ENCODE measurements at regions not wholly inside any gene's neighbourhood (a gene's known extent, or its start where the extent isn't known, plus 50 kb on each side); places are given as distances from the start of the nearest gene placed in this dataset.

DNA sequence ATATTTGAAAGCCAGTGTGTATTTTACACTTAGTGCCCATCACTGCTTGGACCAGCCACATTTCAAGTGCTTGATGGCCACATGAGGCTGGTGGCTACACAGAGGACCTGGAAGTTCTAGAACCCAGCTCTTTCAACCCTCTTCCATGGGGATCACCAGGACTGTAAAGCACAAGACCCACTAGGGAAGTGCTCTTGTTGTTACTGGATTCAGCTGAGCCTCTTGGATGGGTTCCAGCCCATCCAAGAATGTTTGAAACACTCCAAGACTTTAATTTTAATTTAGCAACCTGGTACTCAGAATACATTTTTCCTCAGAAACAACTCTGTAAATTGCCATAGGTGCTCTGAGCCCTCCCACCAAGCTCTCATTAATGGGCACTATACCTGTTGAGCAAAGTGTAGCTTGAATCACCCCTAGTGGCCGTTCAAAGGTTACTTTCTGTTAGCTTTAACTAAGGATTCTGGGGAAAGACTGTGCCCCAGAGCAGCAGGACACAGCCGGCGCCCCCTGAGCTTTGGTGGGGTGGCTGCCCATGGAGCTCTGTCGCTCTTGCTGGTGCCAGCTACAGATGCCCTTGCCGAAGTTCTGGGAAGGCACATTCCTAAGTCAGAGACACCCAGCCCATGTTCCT, 212.4 kb downstream of the HSD17B3 start:
- H3K36me3 ChIP-seq: no peaks in the 10 kb centered on the region
- WGBS, 2 donors: 82 to 87% methylated on average over 5 of the region's 5 CpGs

DNA sequence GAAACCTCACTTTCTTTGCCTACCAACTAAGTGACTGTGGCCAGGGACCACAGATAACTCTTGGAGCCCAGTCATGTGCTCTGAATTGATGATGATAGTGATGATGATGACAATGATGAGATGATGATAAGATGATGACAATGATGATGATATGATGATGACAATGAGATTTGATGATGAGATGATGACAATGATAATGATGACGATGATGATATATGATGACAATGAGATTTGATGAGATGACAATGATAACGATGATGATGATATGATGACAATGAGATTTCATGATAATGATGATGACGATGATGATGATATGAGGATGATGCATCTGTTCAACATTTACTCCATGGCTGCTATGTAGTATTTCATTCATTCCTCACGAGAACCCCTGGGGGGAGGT, 213.0 kb downstream of the ERCC6L2 start:
- DNase-seq (ENCODE audit: low spot score in 2 of 2): no peak
- no peak overlapping the region for H3K27ac ChIP-seq
- no peaks in the 10 kb centered on the region for H3K9me3 ChIP-seq
- H3K27me3 ChIP-seq: no peaks in the 10 kb centered on the region
- TF ChIP-seq EP300 (IDR thresholded peaks at IDR 0.05) (no peak), POLR2A (IDR thresholded peaks at IDR 0.05) (no peak)
- TF ChIP-seq, protein P1, sequence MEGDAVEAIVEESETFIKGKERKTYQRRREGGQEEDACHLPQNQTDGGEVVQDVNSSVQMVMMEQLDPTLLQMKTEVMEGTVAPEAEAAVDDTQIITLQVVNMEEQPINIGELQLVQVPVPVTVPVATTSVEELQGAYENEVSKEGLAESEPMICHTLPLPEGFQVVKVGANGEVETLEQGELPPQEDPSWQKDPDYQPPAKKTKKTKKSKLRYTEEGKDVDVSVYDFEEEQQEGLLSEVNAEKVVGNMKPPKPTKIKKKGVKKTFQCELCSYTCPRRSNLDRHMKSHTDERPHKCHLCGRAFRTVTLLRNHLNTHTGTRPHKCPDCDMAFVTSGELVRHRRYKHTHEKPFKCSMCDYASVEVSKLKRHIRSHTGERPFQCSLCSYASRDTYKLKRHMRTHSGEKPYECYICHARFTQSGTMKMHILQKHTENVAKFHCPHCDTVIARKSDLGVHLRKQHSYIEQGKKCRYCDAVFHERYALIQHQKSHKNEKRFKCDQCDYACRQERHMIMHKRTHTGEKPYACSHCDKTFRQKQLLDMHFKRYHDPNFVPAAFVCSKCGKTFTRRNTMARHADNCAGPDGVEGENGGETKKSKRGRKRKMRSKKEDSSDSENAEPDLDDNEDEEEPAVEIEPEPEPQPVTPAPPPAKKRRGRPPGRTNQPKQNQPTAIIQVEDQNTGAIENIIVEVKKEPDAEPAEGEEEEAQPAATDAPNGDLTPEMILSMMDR (IDR thresholded peaks at IDR 0.05): no peak
- no peaks in the 10 kb centered on the region for H3K4me1 ChIP-seq
- no peaks in the 10 kb centered on the region for H3K36me3 ChIP-seq
- H3K4me3 ChIP-seq: no peak overlapping the region
- 91 to 96% methylated on average over 4 of the region's 4 CpGs for WGBS, 2 donors

More for the DNA sequence above, 212.4 kb downstream of the HSD17B3 start:
- TF ChIP-seq, protein P1 (IDR thresholded peaks at IDR 0.05): no peak
- TF ChIP-seq POLR2A (IDR thresholded peaks at IDR 0.05) (no peak), EP300 (IDR thresholded peaks at IDR 0.05) (no peak)
- Histone ChIP-seq H3K4me1 (no peaks in the 10 kb centered on the region), H3K27me3 (no peaks in the 10 kb centered on the region), H3K9me3 (no peaks in the 10 kb centered on the region), H3K27ac (no peak overlapping the region), H3K4me3 (no peak overlapping the region)
- DNase-seq (ENCODE audit: low spot score in 2 of 2): no peak

DNA sequence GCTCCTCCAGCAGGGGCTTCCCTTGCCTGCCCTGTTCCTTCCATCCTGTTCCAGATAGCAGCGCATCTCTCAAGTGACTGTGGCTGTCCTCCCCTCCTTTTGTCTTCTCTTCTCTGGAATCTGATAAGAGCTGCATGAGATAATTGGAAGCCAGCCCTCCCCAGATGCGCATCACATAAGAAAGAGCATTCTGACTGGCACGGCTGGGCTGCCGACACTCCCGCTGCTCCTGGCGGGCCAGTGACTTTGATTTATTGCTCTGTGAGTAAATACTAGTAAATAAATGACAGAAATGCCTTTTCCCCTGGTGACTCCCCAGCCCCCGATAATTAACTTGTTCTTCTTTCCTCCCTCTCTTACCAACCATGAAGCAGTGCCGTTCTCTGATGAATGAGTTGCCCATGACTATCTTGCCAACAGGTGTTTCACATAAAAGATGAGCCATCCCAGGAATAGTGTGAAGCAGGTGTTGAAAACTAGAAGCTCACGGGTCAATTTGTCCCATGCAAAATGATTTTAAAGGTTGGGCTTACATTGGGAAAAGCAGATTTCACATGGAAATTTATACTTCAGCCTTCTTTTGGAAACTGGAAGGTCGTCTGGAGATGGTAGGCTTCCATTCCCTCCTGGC, 212.3 kb downstream of the ERCC6L2 start:
- Histone ChIP-seq H3K36me3 (no peaks in the 10 kb centered on the region), H3K9me3 (no peaks in the 10 kb centered on the region), H3K27ac (no peak overlapping the region), H3K4me3 (no peak overlapping the region), H3K4me1 (no peaks in the 10 kb centered on the region), H3K27me3 (no peaks in the 10 kb centered on the region)
- TF ChIP-seq EP300 (IDR thresholded peaks at IDR 0.05) (no peak), POLR2A (IDR thresholded peaks at IDR 0.05) (no peak)
- TF ChIP-seq, protein P1 (IDR thresholded peaks at IDR 0.05): no peak
- no peak for DNase-seq (ENCODE audit: low spot score in 2 of 2)
- 70 to 73% methylated on average over 10 of the region's 10 CpGs for WGBS, 2 donors

DNA sequence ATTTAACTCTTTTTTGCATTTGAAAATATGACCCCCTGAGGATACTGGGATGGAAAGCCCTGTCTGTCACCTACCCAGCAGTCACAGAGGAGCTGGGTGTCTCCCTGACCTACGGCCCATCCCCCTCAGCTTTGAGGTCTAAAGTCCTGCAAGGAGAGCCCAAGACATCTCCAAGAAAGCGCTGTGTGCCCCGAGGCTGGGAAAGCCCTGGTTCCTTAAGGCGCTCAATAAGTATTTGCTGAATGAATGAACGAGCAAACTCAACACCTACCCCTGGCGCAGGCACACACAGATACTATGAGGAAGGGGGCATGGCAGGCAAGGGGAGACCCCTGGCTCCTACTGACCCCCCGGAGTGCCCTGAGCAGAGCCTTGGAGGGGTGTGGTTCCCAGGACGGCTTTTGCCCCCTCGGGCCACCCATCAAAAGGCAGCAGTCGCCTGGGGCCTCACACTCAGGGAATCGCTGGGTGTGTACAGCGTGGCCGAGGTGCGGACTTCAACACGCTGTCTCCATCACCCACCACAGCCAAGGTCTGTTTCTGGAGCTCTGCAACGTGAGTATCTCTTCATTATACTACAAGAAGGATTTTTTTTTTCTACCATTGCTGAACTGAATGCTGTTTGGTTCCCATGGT, 211.6 kb downstream of the ERCC6L2 start:
- no peaks in the 10 kb centered on the region for H3K4me1 ChIP-seq
- TF ChIP-seq POLR2A (IDR thresholded peaks at IDR 0.05): no peak
- TF ChIP-seq, protein P1 (IDR thresholded peaks at IDR 0.05): no peak
- TF ChIP-seq EP300 (IDR thresholded peaks at IDR 0.05): no peak
- H3K9me3 ChIP-seq: no peaks in the 10 kb centered on the region
- H3K4me3 ChIP-seq: no peak overlapping the region
- DNase-seq (ENCODE audit: low spot score in 2 of 2): no peak
- no peaks in the 10 kb centered on the region for H3K27me3 ChIP-seq
- no peak overlapping the region for H3K27ac ChIP-seq
- 79 to 81% methylated on average over 12 to 15 of the region's 16 CpGs for WGBS, 2 donors
- no peaks in the 10 kb centered on the region for H3K36me3 ChIP-seq

DNA sequence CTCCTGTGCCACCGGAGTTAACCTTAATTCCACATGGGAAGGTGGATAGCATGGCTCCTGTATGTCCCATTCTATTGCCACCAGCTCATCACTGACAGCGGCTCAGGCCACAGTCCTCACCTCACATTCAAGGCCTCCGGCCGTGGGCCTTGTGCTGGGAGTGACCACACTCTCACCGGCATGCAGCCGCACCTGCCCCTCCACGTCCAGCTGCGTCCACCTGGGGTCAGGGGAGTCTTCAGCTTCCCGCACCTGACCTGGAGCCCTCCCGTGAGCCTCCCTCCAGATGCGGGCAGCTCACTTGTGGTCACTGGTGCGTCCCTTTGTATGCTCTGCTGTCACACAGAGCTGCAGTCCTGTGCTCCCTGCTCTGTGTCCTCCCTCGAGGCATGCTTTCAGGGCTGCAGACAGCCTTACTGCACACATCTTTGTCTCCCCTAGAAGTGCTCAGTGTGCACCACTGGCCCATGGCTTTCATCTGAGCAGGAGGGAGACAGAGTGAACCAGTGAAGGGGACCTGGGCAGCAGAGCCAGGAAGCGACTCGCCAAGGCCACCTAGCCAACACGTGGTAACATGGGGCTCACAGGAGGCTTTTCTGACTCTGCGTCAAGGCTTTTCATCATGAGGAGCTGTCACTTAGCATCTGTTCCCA, 210.1 kb downstream of the ERCC6L2 start:
- H3K9me3 ChIP-seq: no peaks in the 10 kb centered on the region
- TF ChIP-seq, protein P1 (IDR thresholded peaks at IDR 0.05): no peak
- TF ChIP-seq EP300 (IDR thresholded peaks at IDR 0.05) (no peak), POLR2A (IDR thresholded peaks at IDR 0.05) (no peak)
- no peak overlapping the region for H3K27ac ChIP-seq
- 88 to 95% methylated on average over 17 of the region's 17 CpGs for WGBS, 2 donors
- no peak overlapping the region for H3K4me3 ChIP-seq
- H3K27me3 ChIP-seq: no peaks in the 10 kb centered on the region
- no peak for DNase-seq (ENCODE audit: low spot score in 2 of 2)
- no peaks in the 10 kb centered on the region for H3K4me1 ChIP-seq
- no peaks in the 10 kb centered on the region for H3K36me3 ChIP-seq

All from tibial nerve (tissue), 4 donors.